HepG2 (cell line): ENCODE measurements at regions not wholly inside any gene's neighbourhood (a gene's known extent, or its start where the extent isn't known, plus 50 kb on each side); places are given as distances from the start of the nearest gene placed in this dataset.
A peak's percentile ranks its signal among the peaks of the same experiment; 100 is the strongest.

Source experiments
- ARNT ChIP-seq: fragments of 450-650 bp; IDR thresholded peaks from 2 replicates; pipeline ENCODE4 v1.6.1; 2017
- HNF1B ChIP-seq: sonication (generic); formaldehyde crosslinking; IDR thresholded peaks from 2 replicates; pipeline ENCODE4 v1.5.1; 2020; ENCODE audit warnings: mild to moderate bottlenecking, moderate library complexity, missing genetic modification reagents
- KDM6A ChIP-seq: IDR thresholded peaks from 2 replicates; pipeline ENCODE4 v1.6.1; 2016; ENCODE audit warnings: low read depth
- MAF1 ChIP-seq: sonication (generic); formaldehyde crosslinking; IDR thresholded peaks from 2 replicates; pipeline ENCODE4 v1.5.0; 2020; ENCODE audit warnings: missing genetic modification reagents, borderline replicate concordance
- MTERF4 ChIP-seq: sonication (generic); formaldehyde crosslinking; IDR thresholded peaks from 2 replicates; pipeline ENCODE4 v1.8.0; 2023; ENCODE audit warnings: mild to moderate bottlenecking, missing genetic modification reagents
- RNF2 ChIP-seq: fragments of 450-650 bp; conservative IDR thresholded peaks from 2 replicates; pipeline ENCODE4 v1.6.1; 2016; ENCODE audit warnings: low read depth
- SIN3A ChIP-seq: IDR thresholded peaks from 2 replicates; pipeline ENCODE4 v1.6.1; 2011; ENCODE audit warnings: low read depth, mild to moderate bottlenecking, control low read depth, low read length, borderline replicate concordance
- XBP1 ChIP-seq: sonication (generic); formaldehyde crosslinking; IDR thresholded peaks from 2 replicates; pipeline ENCODE4 v1.5.0; 2020; ENCODE audit warnings: missing genetic modification reagents
- ZNF33B ChIP-seq: sonication (generic); formaldehyde crosslinking; IDR thresholded peaks from 2 replicates; pipeline ENCODE4 v1.5.1; 2020; ENCODE audit warnings: mild to moderate bottlenecking, missing genetic modification reagents
- ZNF577 ChIP-seq: sonication (generic); formaldehyde crosslinking; IDR thresholded peaks from 2 replicates; pipeline ENCODE4 v1.4.0; 2020; ENCODE audit warnings: mild to moderate bottlenecking, low read depth, missing genetic modification reagents, borderline replicate concordance
- ZNF607 ChIP-seq: sonication (generic); formaldehyde crosslinking; IDR thresholded peaks from 2 replicates; pipeline ENCODE4 v1.5.1; 2020; ENCODE audit warnings: missing genetic modification reagents, mild to moderate bottlenecking, borderline replicate concordance
- ZUFSP ChIP-seq: sonication (generic); formaldehyde crosslinking; IDR thresholded peaks from 2 replicates; pipeline ENCODE4 v1.9.0; 2021; ENCODE audit warnings: missing genetic modification reagents, mild to moderate bottlenecking, borderline replicate concordance
- TF ChIP-seq, protein P1 (sequence below): sonication (generic); formaldehyde crosslinking; IDR thresholded peaks from 2 replicates; pipeline ENCODE4 v1.5.0; 2020; ENCODE audit warnings: mild to moderate bottlenecking, missing genetic modification reagents
- TF ChIP-seq, protein P2 (sequence below): IDR thresholded peaks from 2 replicates; pipeline ENCODE4 v1.4.0; 2020; ENCODE audit warnings: mild to moderate bottlenecking, missing genetic modification reagents
- TF ChIP-seq, protein P3 (sequence below), 2 experiments: sonication (generic) in 1 of 2; formaldehyde crosslinking in 1 of 2; IDR thresholded peaks; 2 replicates each; pipeline versions ENCODE4 v1.4.0 to v1.6.1; 2016 to 2020; ENCODE audit warnings: borderline replicate concordance in 1 of 2, low read depth in 1 of 2, mild to moderate bottlenecking in 1 of 2, missing genetic modification reagents in 1 of 2

DNA sequence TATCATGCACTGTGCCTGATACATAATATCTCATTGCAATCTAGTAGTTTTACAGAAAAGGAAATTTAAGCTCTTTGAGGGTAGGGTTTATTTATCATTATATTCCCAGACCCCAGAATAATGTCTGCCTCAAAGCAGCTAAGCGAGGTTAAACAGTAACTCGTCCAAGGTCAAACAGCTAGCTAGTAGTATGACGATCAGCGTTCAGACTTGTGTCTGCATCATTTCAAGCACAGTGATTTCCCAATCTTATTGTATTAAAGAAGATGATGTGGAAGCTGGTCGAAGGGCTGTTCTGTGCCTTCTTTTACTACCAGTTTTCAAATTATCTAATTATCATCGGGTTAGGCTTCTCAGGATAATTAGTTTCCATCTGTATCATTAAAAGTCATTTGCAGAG lies 55.1 kb upstream of the NFIB start (continued):
- TF ChIP-seq MAF1 (CRISPR knock-in tag) (no peak), ZNF33B (no peak), ZNF577 (CRISPR knock-in tag) (no peak), SIN3A (no peak), ZUFSP (CRISPR knock-in tag) (no peak), XBP1 (CRISPR knock-in tag) (no peak), MTERF4 (CRISPR knock-in tag) (no peak), KDM6A (CRISPR knock-in tag) (no peak), ARNT (no peak), ZNF607 (CRISPR knock-in tag) (no peak), HNF1B (CRISPR knock-in tag) (0 out of 2 replicates have a peak, but pooled peaks have one; percentile 22), RNF2 (no peak)
- TF ChIP-seq, protein P1, sequence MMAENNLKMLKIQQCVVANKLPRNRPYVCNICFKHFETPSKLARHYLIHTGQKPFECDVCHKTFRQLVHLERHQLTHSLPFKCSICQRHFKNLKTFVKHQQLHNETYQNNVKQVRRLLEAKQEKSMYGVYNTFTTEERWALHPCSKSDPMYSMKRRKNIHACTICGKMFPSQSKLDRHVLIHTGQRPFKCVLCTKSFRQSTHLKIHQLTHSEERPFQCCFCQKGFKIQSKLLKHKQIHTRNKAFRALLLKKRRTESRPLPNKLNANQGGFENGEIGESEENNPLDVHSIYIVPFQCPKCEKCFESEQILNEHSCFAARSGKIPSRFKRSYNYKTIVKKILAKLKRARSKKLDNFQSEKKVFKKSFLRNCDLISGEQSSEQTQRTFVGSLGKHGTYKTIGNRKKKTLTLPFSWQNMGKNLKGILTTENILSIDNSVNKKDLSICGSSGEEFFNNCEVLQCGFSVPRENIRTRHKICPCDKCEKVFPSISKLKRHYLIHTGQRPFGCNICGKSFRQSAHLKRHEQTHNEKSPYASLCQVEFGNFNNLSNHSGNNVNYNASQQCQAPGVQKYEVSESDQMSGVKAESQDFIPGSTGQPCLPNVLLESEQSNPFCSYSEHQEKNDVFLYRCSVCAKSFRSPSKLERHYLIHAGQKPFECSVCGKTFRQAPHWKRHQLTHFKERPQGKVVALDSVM (CRISPR knock-in tag) = no peak
- TF ChIP-seq, protein P2, sequence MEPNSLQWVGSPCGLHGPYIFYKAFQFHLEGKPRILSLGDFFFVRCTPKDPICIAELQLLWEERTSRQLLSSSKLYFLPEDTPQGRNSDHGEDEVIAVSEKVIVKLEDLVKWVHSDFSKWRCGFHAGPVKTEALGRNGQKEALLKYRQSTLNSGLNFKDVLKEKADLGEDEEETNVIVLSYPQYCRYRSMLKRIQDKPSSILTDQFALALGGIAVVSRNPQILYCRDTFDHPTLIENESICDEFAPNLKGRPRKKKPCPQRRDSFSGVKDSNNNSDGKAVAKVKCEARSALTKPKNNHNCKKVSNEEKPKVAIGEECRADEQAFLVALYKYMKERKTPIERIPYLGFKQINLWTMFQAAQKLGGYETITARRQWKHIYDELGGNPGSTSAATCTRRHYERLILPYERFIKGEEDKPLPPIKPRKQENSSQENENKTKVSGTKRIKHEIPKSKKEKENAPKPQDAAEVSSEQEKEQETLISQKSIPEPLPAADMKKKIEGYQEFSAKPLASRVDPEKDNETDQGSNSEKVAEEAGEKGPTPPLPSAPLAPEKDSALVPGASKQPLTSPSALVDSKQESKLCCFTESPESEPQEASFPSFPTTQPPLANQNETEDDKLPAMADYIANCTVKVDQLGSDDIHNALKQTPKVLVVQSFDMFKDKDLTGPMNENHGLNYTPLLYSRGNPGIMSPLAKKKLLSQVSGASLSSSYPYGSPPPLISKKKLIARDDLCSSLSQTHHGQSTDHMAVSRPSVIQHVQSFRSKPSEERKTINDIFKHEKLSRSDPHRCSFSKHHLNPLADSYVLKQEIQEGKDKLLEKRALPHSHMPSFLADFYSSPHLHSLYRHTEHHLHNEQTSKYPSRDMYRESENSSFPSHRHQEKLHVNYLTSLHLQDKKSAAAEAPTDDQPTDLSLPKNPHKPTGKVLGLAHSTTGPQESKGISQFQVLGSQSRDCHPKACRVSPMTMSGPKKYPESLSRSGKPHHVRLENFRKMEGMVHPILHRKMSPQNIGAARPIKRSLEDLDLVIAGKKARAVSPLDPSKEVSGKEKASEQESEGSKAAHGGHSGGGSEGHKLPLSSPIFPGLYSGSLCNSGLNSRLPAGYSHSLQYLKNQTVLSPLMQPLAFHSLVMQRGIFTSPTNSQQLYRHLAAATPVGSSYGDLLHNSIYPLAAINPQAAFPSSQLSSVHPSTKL (CRISPR knock-in tag) = peak; percentile 36; the same call in 1 of the 2 replicates
- TF ChIP-seq, protein P3, sequence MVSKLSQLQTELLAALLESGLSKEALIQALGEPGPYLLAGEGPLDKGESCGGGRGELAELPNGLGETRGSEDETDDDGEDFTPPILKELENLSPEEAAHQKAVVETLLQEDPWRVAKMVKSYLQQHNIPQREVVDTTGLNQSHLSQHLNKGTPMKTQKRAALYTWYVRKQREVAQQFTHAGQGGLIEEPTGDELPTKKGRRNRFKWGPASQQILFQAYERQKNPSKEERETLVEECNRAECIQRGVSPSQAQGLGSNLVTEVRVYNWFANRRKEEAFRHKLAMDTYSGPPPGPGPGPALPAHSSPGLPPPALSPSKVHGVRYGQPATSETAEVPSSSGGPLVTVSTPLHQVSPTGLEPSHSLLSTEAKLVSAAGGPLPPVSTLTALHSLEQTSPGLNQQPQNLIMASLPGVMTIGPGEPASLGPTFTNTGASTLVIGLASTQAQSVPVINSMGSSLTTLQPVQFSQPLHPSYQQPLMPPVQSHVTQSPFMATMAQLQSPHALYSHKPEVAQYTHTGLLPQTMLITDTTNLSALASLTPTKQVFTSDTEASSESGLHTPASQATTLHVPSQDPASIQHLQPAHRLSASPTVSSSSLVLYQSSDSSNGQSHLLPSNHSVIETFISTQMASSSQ (IDR thresholded peaks at IDR 0.05; ENCODE audit: low read depth) = peak; percentile 67; the same call in 1 of the 2 replicates
- TF ChIP-seq, protein P3 (CRISPR knock-in tag; IDR thresholded peaks at IDR 0.05; ENCODE audit: borderline replicate concordance) = peak; percentile 61; the same call in 1 of the 2 replicates
